Transverse colon (tissue), 3 donors: ENCODE measurements at regions not wholly inside any gene's neighbourhood (a gene's known extent, or its start where the extent isn't known, plus 50 kb on each side); places are given as distances from the start of the nearest gene placed in this dataset.

Source experiments
- CTCF ChIP-seq, 5 experiments: fragments of 200-600 bp in 3 of 5; fragments of 450-650 bp in 2 of 5; sonication (generic) in 3 of 5; IDR thresholded peaks; 1 replicate in 2 of 5; 2 replicates in 3 of 5; pipeline ENCODE4 v1.5.1; 2016 to 2017; ENCODE audit warnings: antibody characterized with exemption in 5 of 5, inconsistent platforms in 3 of 5, mild to moderate bottlenecking in 2 of 5, moderate library complexity in 1 of 5
- EP300 ChIP-seq: sonication (generic); formaldehyde crosslinking; IDR thresholded peaks from one replicate; pipeline ENCODE4 v1.6.1; 2017; ENCODE audit warnings: antibody characterized with exemption, low read depth
- POLR2A ChIP-seq: fragments of 450-650 bp; IDR thresholded peaks from one replicate; pipeline ENCODE4 v1.6.1; 2016; ENCODE audit warnings: antibody characterized with exemption, mild to moderate bottlenecking, moderate library complexity

DNA sequence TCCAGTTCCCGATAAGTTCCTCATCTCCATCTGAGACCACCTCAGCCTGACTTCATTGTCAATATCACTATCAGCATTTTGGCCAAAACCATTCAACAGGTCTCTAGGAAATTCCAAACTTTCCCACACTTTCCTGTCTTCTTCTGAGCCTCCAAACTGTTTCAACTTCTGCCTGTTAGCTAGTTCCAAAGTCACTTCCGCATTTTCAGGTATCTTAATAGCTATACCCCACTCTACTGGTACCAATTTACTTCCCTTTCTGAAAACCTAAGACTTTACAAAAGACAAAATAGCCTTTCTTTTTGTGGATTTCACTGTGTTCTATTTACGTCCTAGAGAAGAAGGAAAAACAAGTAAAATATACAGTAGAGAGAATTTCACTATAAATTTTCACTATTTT is 147.0 kb upstream of the FMN2 start:
- TF ChIP-seq CTCF (IDR thresholded peaks at IDR 0.05) (no peak), POLR2A (no peak), EP300 (no peak)
